ENCODE measurements at regions not wholly inside any gene's neighbourhood (a gene's known extent, or its start where the extent isn't known, plus 50 kb on each side); places are given as distances from the start of the nearest gene placed in this dataset.
A peak's percentile ranks its signal among the peaks of the same experiment; 100 is the strongest.
"Not testable (repeated sequence)": the region's sequence is repeated elsewhere in the genome, so short reads cannot be mapped to it uniquely, and the experiment has no call there.

DNA sequence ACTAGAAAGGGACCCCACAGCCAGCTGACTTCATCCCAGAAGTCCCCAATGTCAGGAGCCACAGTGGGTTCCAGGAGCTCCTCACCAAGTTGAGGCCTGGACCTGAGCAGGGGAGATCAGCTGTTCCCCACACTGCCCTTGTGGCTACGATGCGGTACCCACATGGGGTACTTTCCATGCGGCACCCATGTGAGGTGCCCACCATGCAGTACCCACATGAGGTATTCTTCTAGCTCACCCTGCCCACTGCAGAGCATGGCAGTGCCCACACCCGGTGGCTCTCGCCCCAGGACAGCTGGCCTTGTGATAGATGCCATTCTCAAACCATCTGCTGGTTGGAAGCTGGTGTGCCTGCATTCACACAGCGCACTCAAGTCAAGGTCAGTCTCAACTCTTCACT, 136.3 kb upstream of the PDE1C start:
- no peak overlapping the region for H2BK12ac ChIP-seq (ENCODE audit: low read length)
- no peaks in the 10 kb centered on the region for H3K79me2 ChIP-seq (ENCODE audit: control insufficient read depth, insufficient read depth, low read length, poor library complexity)
- H3K9me3 ChIP-seq (ENCODE audit: insufficient read depth, low read depth, low read length), result no peaks in the 10 kb centered on the region
- no peaks in the 10 kb centered on the region for H3K36me3 ChIP-seq (ENCODE audit: control insufficient read depth in 1 of 2, insufficient read depth in 2 of 2, low read length in 2 of 2)
- no peaks in the 10 kb centered on the region for H3K27me3 ChIP-seq (ENCODE audit: insufficient read depth, low read length)
- no peak overlapping the region for H3K14ac ChIP-seq (ENCODE audit: low read length)
- H3K27ac ChIP-seq (ENCODE audit: low read depth, low read length), result no peak overlapping the region
- no peak overlapping the region for H3K18ac ChIP-seq (ENCODE audit: low read length)
- H3K4ac ChIP-seq (ENCODE audit: low read depth, low read length), result no peak overlapping the region
- H2AK5ac ChIP-seq (ENCODE audit: low read length), result no peak overlapping the region
- H4K91ac ChIP-seq (ENCODE audit: low read depth, low read length), result no peak overlapping the region
- no peak overlapping the region for H3K9ac ChIP-seq (ENCODE audit: low read length)
- no peak overlapping the region for H3K23ac ChIP-seq (ENCODE audit: low read length)
- no peaks in the 10 kb centered on the region for H3K4me1 ChIP-seq (ENCODE audit: control insufficient read depth in 1 of 2, insufficient read depth in 2 of 2, low read length in 2 of 2)
- WGBS (ENCODE audit: extremely low coverage, insufficient coverage, insufficient read length), result no CpG with 5 or more reads among the region's 6 CpGs
- no peak overlapping the region for H2BK120ac ChIP-seq (ENCODE audit: insufficient read depth, low read length, poor library complexity)
- H3K4me3 ChIP-seq (ENCODE audit: low read depth, low read length), result no peak overlapping the region
- H4K12ac ChIP-seq (ENCODE audit: low read depth, low read length), result no peak overlapping the region
- no peak overlapping the region for H4K8ac ChIP-seq (ENCODE audit: low read depth, low read length)
- DNase-seq, result no peak
- H2AFZ ChIP-seq (ENCODE audit: insufficient read depth, low read length, poor library complexity), result no peak overlapping the region
- no peak overlapping the region for H2BK5ac ChIP-seq (ENCODE audit: low read depth, low read length, poor library complexity)
- H3K79me1 ChIP-seq (ENCODE audit: low read length), result no peaks in the 10 kb centered on the region
- no peak overlapping the region for H3K4me2 ChIP-seq (ENCODE audit: low read length)

- H3K4me2 ChIP-seq (ENCODE audit: low read length); H3K27me3 ChIP-seq (ENCODE audit: insufficient read depth, low read length); H3K4me3 ChIP-seq (ENCODE audit: low read depth, low read length); H2AFZ ChIP-seq (ENCODE audit: insufficient read depth, low read length, poor library complexity); H4K12ac ChIP-seq (ENCODE audit: low read depth, low read length); H3K18ac ChIP-seq (ENCODE audit: low read length); H3K9me3 ChIP-seq (ENCODE audit: insufficient read depth, low read depth, low read length); DNase-seq; H2BK5ac ChIP-seq (ENCODE audit: low read depth, low read length, poor library complexity); H4K8ac ChIP-seq (ENCODE audit: low read depth, low read length); H2BK12ac ChIP-seq (ENCODE audit: low read length); H4K91ac ChIP-seq (ENCODE audit: low read depth, low read length); H3K79me2 ChIP-seq (ENCODE audit: control insufficient read depth, insufficient read depth, low read length, poor library complexity); H3K4me1 ChIP-seq (ENCODE audit: control insufficient read depth in 1 of 2, insufficient read depth in 2 of 2, low read length in 2 of 2); H3K27ac ChIP-seq (ENCODE audit: low read depth, low read length); H3K4ac ChIP-seq (ENCODE audit: low read depth, low read length); H3K23ac ChIP-seq (ENCODE audit: low read length); H2AK5ac ChIP-seq (ENCODE audit: low read length); H3K9ac ChIP-seq (ENCODE audit: low read length); H2BK120ac ChIP-seq (ENCODE audit: insufficient read depth, low read length, poor library complexity); H3K14ac ChIP-seq (ENCODE audit: low read length); H3K36me3 ChIP-seq (ENCODE audit: control insufficient read depth in 1 of 2, insufficient read depth in 2 of 2, low read length in 2 of 2); H3K79me1 ChIP-seq (ENCODE audit: low read length): not testable (repeated sequence)
- no CpG with 5 or more reads among the region's 4 CpGs for WGBS (ENCODE audit: extremely low coverage, insufficient coverage, insufficient read length)
Measured at GRCh38 chr7:32205298-32205824, 135.2 kb upstream of the PDE1C start.

DNA sequence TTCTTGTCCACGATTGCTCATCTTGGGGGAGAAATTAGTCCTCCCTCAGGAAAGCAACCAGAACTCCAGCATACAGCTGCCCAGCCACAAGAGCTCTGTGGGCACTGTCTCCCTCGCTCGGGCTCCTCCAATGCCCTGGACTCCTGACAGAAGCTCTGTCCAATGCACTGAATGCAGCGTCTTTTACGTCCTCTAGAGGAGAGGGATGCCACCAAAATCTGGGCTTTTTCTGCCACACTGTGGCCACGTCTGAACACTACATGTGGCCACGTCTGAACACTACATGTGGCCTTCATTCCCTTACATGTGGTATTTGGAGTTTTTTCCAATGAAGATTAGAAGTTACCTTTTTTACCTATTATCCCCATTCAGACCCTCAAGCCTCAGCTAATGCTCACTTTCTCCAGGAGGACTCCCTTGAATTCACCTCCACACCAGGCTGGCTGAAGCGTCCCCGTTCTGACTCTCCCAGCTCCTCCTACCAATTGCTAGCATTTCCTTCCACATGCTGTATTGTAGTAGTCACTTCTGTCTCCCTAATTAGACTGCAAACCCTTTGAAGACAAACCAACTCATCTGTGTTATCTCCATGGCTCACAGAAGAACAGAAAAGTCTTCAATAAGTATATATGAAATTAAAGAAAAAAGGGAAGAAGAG, 134.3 kb upstream of the PDE1C start:
- H2BK12ac ChIP-seq (ENCODE audit: low read length), result no peak overlapping the region

DNA sequence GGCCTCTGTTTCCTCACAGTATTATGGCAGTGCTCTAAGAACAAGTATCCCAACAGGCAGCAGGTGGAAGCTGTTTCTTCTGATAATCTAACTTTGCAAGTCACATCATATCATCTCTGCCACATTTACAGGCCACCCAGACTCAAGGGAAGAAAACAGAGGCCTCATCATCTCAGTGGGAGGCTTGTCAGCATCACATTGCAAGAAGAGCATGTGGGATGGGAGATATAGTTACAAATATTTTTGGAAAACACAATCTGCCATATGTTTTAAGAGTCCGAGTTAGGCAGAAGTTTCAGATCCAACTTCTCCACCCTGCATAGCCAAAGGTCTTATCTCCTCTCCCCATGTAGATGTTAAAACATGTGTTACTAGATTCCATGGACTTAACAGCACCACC, 130.4 kb upstream of the PDE1C start:
- H3K4me1 ChIP-seq (ENCODE audit: control insufficient read depth in 1 of 2, insufficient read depth in 2 of 2, low read length in 2 of 2), result no peaks in the 10 kb centered on the region
- H3K27me3 ChIP-seq (ENCODE audit: insufficient read depth, low read length), result no peaks in the 10 kb centered on the region
- H3K14ac ChIP-seq (ENCODE audit: low read length), result no peak overlapping the region
- no peak overlapping the region for H3K4me2 ChIP-seq (ENCODE audit: low read length)
- H3K18ac ChIP-seq (ENCODE audit: low read length), result no peak overlapping the region
- H4K91ac ChIP-seq (ENCODE audit: low read depth, low read length), result no peak overlapping the region
- H3K36me3 ChIP-seq (ENCODE audit: control insufficient read depth in 1 of 2, insufficient read depth in 2 of 2, low read length in 2 of 2), result no peaks in the 10 kb centered on the region
- no peak overlapping the region for H3K4ac ChIP-seq (ENCODE audit: low read depth, low read length)
- H3K79me1 ChIP-seq (ENCODE audit: low read length), result no peaks in the 10 kb centered on the region
- no peaks in the 10 kb centered on the region for H3K9me3 ChIP-seq (ENCODE audit: insufficient read depth, low read depth, low read length)
- no peak overlapping the region for H2BK12ac ChIP-seq (ENCODE audit: low read length)
- no peak overlapping the region for H3K4me3 ChIP-seq (ENCODE audit: low read depth, low read length)
- H2AFZ ChIP-seq (ENCODE audit: insufficient read depth, low read length, poor library complexity), result no peak overlapping the region
- no peaks in the 10 kb centered on the region for H3K79me2 ChIP-seq (ENCODE audit: control insufficient read depth, insufficient read depth, low read length, poor library complexity)
- DNase-seq, result no peak
- no peak overlapping the region for H4K12ac ChIP-seq (ENCODE audit: low read depth, low read length)
- WGBS (ENCODE audit: extremely low coverage, insufficient coverage, insufficient read length), result no CpG with 5 or more reads among the region's 1 CpG
- no peak overlapping the region for H2BK120ac ChIP-seq (ENCODE audit: insufficient read depth, low read length, poor library complexity)
- no peak overlapping the region for H4K8ac ChIP-seq (ENCODE audit: low read depth, low read length)
- no peak overlapping the region for H2AK5ac ChIP-seq (ENCODE audit: low read length)
- H3K9ac ChIP-seq (ENCODE audit: low read length), result no peak overlapping the region
- no peak overlapping the region for H2BK5ac ChIP-seq (ENCODE audit: low read depth, low read length, poor library complexity)
- H3K23ac ChIP-seq (ENCODE audit: low read length), result no peak overlapping the region
- H3K27ac ChIP-seq (ENCODE audit: low read depth, low read length), result no peak overlapping the region

More for the DNA sequence above, 134.3 kb upstream of the PDE1C start:
- Histone ChIP-seq H4K12ac (ENCODE audit: low read depth, low read length) (no peak overlapping the region), H3K27ac (ENCODE audit: low read depth, low read length) (no peak overlapping the region), H4K91ac (ENCODE audit: low read depth, low read length) (no peak overlapping the region), H2BK120ac (ENCODE audit: insufficient read depth, low read length, poor library complexity) (no peak overlapping the region), H3K79me2 (ENCODE audit: control insufficient read depth, insufficient read depth, low read length, poor library complexity) (no peaks in the 10 kb centered on the region), H3K4ac (ENCODE audit: low read depth, low read length) (no peak overlapping the region), H3K23ac (ENCODE audit: low read length) (no peak overlapping the region), H3K9me3 (ENCODE audit: insufficient read depth, low read depth, low read length) (no peaks in the 10 kb centered on the region), H3K27me3 (ENCODE audit: insufficient read depth, low read length) (no peaks in the 10 kb centered on the region), H3K4me2 (ENCODE audit: low read length) (no peak overlapping the region), H3K18ac (ENCODE audit: low read length) (no peak overlapping the region), H4K8ac (ENCODE audit: low read depth, low read length) (no peak overlapping the region), H3K4me3 (ENCODE audit: low read depth, low read length) (no peak overlapping the region), H3K14ac (ENCODE audit: low read length) (no peak overlapping the region), H3K36me3 (ENCODE audit: control insufficient read depth in 1 of 2, insufficient read depth in 2 of 2, low read length in 2 of 2) (no peaks in the 10 kb centered on the region), H3K9ac (ENCODE audit: low read length) (no peak overlapping the region), H2AFZ (ENCODE audit: insufficient read depth, low read length, poor library complexity) (no peak overlapping the region), H2AK5ac (ENCODE audit: low read length) (no peak overlapping the region), H3K4me1 (ENCODE audit: control insufficient read depth in 1 of 2, insufficient read depth in 2 of 2, low read length in 2 of 2) (no peaks in the 10 kb centered on the region), H3K79me1 (ENCODE audit: low read length) (no peaks in the 10 kb centered on the region), H2BK5ac (ENCODE audit: low read depth, low read length, poor library complexity) (no peak overlapping the region)
- no CpG with 5 or more reads among the region's 9 CpGs for WGBS (ENCODE audit: extremely low coverage, insufficient coverage, insufficient read length)
- DNase-seq, result peak; percentile 50 to 64
